ENCODE measurements at regions not wholly inside any gene's neighbourhood (a gene's known extent, or its start where the extent isn't known, plus 50 kb on each side); places are given as distances from the start of the nearest gene placed in this dataset.
"Not testable (repeated sequence)": the region's sequence is repeated elsewhere in the genome, so short reads cannot be mapped to it uniquely, and the experiment has no call there.

GRCh38 chr12:54799966-54800365 lies 54.4 kb upstream of the MUCL1 start:
- not testable (repeated sequence) for DNase-seq

- DNase-seq = no peak
Observed at GRCh38 chr12:54798651-54799050, 55.7 kb upstream of the MUCL1 start.

DNA sequence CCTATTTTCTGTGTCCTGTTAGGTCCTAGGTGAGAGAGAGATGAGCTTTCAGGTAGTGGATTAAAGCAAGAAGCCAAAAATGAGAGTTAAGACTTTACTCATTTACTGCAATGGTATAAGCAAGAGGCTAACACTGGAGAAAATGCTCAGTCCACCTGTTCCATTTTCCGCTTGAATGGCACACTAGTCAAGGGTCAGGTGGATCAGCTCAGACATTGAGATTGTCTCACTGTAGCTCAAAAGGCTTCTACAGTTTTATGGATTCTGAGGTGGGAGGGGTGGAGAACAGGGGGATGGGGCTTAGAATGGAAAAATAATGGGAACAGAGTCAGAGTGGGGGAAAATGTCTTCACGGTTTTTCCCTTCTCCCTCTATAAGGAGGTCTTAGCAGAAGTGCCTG lies 57.3 kb upstream of the MUCL1 start:
- DNase-seq = no peak

- no peak for DNase-seq
Observed at GRCh38 chr12:54795644-54796043, 58.7 kb upstream of the MUCL1 start.

DNA sequence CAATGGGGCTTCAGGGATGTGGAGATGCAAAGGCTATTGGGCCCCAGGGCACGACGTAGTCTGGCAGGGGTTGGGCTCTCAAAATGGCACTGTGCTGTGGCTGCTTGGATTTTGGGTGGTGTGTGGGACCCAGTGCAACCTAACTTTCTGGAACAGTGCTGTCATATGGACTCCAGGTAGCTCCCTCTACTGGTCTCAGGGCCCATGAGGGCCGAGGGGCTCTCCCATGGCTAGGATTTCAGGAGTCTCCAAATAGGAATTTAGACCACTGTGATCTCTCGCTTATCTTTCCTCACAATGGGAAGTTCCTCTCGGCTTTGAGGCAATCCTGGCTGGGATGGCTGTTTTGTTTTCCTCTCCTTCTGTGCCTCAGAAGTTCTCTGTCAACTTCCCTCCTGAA lies 68.2 kb upstream of the MUCL1 start:
- no peak for DNase-seq

DNA sequence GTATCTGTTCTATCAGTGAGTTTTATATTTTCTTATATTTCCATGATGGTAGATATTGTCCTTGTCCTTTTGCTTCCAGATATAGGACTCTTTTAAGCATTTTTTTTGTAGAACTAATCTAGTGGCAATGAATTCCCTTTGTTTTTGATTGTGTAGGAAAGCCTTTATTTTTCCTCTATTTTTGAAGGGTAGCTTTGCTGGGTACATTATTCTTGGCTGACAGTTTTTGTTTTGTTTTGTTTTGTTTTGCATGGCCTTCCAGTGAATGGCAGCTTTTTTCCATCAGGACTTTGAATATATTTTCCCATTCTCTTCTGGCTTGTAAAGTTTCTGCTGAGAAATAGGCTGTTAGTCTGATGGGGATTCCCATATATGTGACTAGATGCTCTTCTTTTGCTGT lies 70.2 kb upstream of the MUCL1 start:
- DNase-seq = no peak

DNA sequence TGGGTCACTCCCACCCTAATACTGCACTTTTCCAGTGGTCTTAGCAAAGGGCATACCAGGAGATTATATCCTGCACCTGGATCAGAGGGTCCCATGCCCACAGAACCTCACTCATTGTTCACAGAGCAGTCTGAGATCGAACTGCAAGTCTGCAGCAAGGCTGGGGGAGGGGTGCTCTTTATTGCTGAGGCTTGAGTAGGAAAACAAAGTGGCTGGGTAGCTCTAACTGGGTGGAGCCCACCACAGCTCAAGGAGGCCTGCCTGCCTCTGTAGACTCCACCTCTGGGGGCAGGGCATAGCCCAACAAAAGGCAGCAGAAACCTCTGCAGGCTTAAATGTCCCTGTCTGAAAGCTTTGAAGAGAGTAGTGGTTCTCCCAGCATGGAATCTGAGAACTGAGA lies 77.3 kb upstream of the MUCL1 start:
- DNase-seq = peak; percentile 42

- no peak for DNase-seq
Observed at GRCh38 chr12:54773593-54773992, 80.7 kb upstream of the MUCL1 start.

- DNase-seq = no peak
Observed at GRCh38 chr12:54765652-54766051, 88.7 kb upstream of the MUCL1 start.

DNA sequence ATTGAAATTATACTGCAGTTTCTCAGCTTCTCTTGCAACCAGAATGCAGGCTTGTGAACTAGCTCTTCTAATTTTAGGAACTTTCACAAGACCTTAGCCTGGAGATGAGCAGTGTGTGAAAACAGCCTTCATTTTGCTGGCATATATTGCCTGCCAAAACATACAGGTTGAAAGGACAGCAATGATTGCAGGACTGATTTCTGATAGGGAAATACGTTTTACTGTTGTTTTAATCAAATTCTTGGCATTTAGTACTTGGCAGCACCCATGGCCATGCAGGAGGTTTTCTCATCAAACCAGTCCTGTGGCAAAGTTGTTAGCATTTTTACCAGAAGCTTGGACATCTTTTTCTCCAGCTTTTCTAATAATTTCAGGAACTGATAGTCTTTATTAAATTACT lies 91.9 kb upstream of the MUCL1 start:
- DNase-seq = no peak

DNA sequence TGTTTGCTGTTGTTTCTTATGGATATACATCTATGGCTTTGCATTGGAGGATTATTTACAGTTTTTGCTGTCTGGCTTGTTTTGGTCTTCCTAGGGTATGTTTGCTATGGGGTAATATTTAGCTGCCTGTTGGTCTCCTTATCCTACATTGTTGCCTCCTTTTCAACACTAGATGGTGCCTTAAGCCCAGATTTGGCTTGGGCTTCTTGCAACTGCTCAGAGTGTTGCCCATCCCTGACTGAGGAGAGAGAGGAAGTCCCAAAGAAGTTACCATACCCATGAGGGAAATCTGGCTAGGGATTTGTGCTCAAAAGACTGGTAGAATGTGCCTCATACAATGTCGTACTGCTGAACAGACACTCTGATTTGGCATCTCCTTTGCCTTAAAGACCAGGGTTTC lies 94.6 kb upstream of the MUCL1 start:
- peak; percentile 23 for DNase-seq

DNA sequence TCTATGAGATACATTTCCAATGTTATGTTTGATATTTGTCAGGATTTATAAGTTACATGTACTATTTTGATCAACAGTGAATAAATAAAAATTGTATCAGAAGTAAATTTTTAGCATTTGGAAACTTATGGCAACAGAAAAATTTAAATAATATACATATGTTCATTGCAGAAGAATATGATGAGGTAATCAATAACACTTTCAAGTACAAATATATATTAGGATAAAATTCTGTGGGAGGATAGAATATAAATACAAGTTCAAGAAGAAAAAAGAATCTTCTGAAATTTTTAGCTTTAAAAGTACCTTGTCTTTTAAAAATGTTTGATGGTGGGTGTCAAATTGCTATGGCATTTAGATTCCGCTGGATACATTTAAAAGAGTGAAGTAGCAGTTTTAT lies 102.8 kb upstream of the MUCL1 start:
- DNase-seq = no peak

- peak; percentile 62 for DNase-seq
Observed at GRCh38 chr12:54749191-54749818, 101.1 kb upstream of the DCD start.

- DNase-seq = no peak
Observed at GRCh38 chr12:54744590-54744989, 96.4 kb upstream of the DCD start.

GRCh38 chr12:54740882-54741281 lies 92.7 kb upstream of the DCD start:
- no peak for DNase-seq

GRCh38 chr12:54736549-54736948 lies 88.4 kb upstream of the DCD start:
- peak; percentile 5 for DNase-seq

- no peak for DNase-seq
Observed at GRCh38 chr12:54734196-54734950, 86.2 kb upstream of the DCD start.

- DNase-seq = no peak
Observed at GRCh38 chr12:54725233-54725843, 77.2 kb upstream of the DCD start.

DNA sequence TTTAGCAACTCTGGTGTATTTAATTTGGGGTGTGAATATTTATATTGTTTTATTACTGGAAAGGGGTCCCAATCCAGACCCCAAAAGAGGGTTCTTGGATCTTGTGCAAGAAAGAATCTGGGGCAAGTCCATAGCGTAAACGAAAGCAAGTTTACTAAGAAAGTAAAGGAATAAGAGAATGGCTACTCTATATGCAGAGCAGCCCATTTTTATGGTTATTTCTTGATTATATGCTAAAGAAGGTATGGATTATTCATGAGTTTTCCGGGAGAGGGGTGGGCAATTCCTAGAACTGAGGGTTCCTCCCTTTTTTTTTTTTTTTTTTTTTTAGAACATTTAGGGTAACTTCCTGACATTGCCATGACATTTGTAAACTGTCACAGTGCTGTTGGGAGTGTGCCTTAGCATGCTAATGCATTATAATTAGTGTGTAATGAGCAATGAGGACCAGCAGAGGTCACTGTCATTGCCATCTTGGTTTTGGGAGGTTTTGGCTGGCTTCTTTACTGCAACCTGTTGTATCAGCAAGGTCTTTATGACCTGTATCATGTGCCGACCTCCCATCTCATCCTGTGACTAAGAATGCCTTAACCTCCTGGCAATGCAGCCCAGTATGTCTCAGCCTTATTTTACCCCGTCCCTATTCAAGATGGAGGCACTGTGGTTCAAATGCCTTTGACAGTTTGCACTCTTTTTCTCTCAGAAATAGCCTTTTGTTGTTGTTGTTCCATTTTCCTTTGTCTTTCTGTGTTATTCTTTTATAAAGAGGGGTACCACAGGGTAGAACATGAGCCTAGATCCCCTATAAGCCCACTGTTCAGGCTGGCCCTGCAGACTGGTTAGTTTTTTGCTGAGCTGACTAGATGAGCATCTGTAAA lies 75.5 kb upstream of the DCD start:
- DNase-seq = peak; percentile 36

- no peak for DNase-seq
Observed at GRCh38 chr12:54721312-54721711, 73.1 kb upstream of the DCD start.

GRCh38 chr12:54719691-54720090 lies 71.5 kb upstream of the DCD start:
- no peak for DNase-seq

GRCh38 chr12:54716261-54716660 lies 68.1 kb upstream of the DCD start:
- no peak for DNase-seq

DNA sequence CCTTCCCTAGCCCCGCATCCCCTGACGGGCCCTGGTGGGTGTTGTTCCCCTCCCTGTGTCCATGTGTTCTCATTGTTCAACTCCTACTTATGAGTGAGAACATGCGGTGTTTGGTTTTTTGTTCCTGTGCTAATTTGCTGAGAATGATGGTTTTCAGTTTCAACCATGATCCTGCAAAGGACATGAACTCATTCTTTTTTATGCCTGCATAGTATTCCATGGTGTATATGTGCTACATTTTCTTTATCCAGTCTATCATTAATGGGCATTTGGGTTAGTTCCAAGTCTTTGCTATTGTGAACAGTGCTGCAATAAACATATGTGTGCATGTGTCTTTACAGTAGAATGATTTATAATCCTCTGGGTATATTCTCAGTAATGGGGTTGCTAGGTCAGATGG lies 65.7 kb upstream of the DCD start:
- DNase-seq = not testable (repeated sequence)
